ENCODE measurements at regions not wholly inside any gene's neighbourhood (a gene's known extent, or its start where the extent isn't known, plus 50 kb on each side); places are given as distances from the start of the nearest gene placed in this dataset.

GRCh38 chr6:80690551-80691131, 584.2 kb downstream of the BCKDHB start:
- Histone ChIP-seq H3K9me3 (ENCODE audit: low read length) (no peaks in the 10 kb centered on the region), H3K36me3 (ENCODE audit: insufficient read depth, low read length) (no peaks in the 10 kb centered on the region), H3K27me3 (ENCODE audit: insufficient read depth, low read depth, low read length) (no peaks in the 10 kb centered on the region), H3K9me2 (ENCODE audit: insufficient read depth, low read length) (no peaks in the 10 kb centered on the region), H3K4me2 (ENCODE audit: low read length) (no peak overlapping the region), H3K27ac (ENCODE audit: low read length) (no peak overlapping the region), H3K9ac (ENCODE audit: low read length) (no peak overlapping the region), H3F3A (ENCODE audit: insufficient read depth, low read length, poor library complexity, severe bottlenecking) (no peaks in the 10 kb centered on the region), H2AFZ (ENCODE audit: low read depth, low read length) (no peak overlapping the region), H3K4me3 (ENCODE audit: low read length) (no peak overlapping the region), H4K20me1 (ENCODE audit: insufficient read depth) (no peaks in the 10 kb centered on the region), H3K79me2 (replicated peaks; ENCODE audit: insufficient read depth, low read length) (no peaks in the 10 kb centered on the region)
- no peak for TF ChIP-seq RAD21 (conservative IDR thresholded peaks at IDR 0.05)
- no peak for TF ChIP-seq EP300 (conservative IDR thresholded peaks at IDR 0.05; ENCODE audit: poor library complexity, severe bottlenecking)
- no peak for TF ChIP-seq SMC3 (conservative IDR thresholded peaks at IDR 0.05; ENCODE audit: poor library complexity)
- no peak for TF ChIP-seq TAF1 (IDR thresholded peaks at IDR 0.05; ENCODE audit: low read depth)
- TF ChIP-seq REST (IDR thresholded peaks at IDR 0.05; ENCODE audit: borderline replicate concordance) = no peak
- TF ChIP-seq CTCF (IDR thresholded peaks at IDR 0.05; ENCODE audit: poor library complexity, severe bottlenecking) = no peak
- no peak for TF ChIP-seq MXI1 (conservative IDR thresholded peaks at IDR 0.05; ENCODE audit: poor library complexity, severe bottlenecking)
- no peak for TF ChIP-seq POLR2AphosphoS5 (IDR thresholded peaks at IDR 0.05)
- no peak for TF ChIP-seq EZH2 (IDR thresholded peaks at IDR 0.05; ENCODE audit: borderline replicate concordance, insufficient read depth, low read length, poor library complexity, severe bottlenecking)

- no peak overlapping the region for H3K4me2 ChIP-seq (ENCODE audit: low read length)
- no peaks in the 10 kb centered on the region for H3K27me3 ChIP-seq (ENCODE audit: insufficient read depth, low read depth, low read length)
- H3K9me3 ChIP-seq (ENCODE audit: low read length) = no peaks in the 10 kb centered on the region
- no peak overlapping the region for H3K27ac ChIP-seq (ENCODE audit: low read length)
- no peaks in the 10 kb centered on the region for H3K36me3 ChIP-seq (ENCODE audit: insufficient read depth, low read length)
- H3F3A ChIP-seq (ENCODE audit: insufficient read depth, low read length, poor library complexity, severe bottlenecking) = no peaks in the 10 kb centered on the region
- TF ChIP-seq EP300 (conservative IDR thresholded peaks at IDR 0.05; ENCODE audit: poor library complexity, severe bottlenecking) = no peak
- no peaks in the 10 kb centered on the region for H3K79me2 ChIP-seq (replicated peaks; ENCODE audit: insufficient read depth, low read length)
- no peak overlapping the region for H3K9ac ChIP-seq (ENCODE audit: low read length)
- H3K4me3 ChIP-seq (ENCODE audit: low read length) = no peak overlapping the region
- H2AFZ ChIP-seq (ENCODE audit: low read depth, low read length) = no peak overlapping the region
- H3K9me2 ChIP-seq (ENCODE audit: insufficient read depth, low read length) = no peaks in the 10 kb centered on the region
- H4K20me1 ChIP-seq (ENCODE audit: insufficient read depth) = no peaks in the 10 kb centered on the region
These were observed 583.4 kb downstream of the BCKDHB start for GRCh38 chr6:80689716-80690395.
